IPS-NIHi11 (cell line): ENCODE measurements at regions not wholly inside any gene's neighbourhood (a gene's known extent, or its start where the extent isn't known, plus 50 kb on each side); places are given as distances from the start of the nearest gene placed in this dataset.

Experiments used
- DNase-seq: peaks from one replicate; pipeline ENCODE4 v3.0.0; 2012; ENCODE audit warnings: mixed read lengths, low spot score

GRCh38 chr6:45741437-45742171 is 274.1 kb downstream of the CLIC5 start:
- no peak for DNase-seq

- DNase-seq = no peak
These were observed 276.6 kb downstream of the CLIC5 start for GRCh38 chr6:45739058-45739457.

GRCh38 chr6:45738057-45738455 is 277.6 kb downstream of the CLIC5 start:
- no peak for DNase-seq

DNA sequence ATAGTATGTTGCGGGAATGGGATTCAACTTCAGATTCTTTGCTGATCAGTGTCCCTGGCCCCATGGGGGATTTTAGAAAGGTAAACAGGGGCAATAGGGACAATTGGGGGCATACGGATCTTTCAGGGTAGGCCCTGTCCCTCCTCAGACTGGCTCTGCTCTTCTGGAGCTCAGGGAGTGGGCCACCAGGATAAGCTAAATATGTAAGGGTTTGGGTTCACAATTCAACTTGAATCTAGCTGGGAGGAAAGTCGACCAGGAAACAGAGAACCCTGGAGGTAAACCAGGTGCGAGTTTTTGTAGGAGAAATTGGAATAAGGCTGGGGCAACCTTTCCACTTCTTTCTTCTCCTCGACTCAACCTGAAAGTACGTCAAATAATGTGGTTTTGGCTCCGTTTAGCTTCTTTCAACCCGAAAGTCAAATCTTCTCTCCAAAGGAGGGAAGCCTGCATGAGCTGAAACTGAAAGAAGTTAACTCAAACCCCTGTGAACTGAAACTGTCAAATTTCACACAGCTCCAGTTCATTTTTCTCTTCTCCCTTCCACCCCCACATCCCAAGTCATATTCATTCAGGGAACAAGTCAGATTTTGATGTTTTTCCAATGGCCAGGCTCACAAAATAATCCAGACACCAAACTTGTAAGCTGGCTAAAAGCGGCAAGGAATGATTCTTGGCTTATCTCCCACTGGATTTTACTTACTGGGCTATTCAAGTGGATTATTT is 278.2 kb downstream of the CLIC5 start:
- DNase-seq = no peak

- no peak for DNase-seq
These were observed 279.5 kb downstream of the CLIC5 start for GRCh38 chr6:45736134-45736533.

DNA sequence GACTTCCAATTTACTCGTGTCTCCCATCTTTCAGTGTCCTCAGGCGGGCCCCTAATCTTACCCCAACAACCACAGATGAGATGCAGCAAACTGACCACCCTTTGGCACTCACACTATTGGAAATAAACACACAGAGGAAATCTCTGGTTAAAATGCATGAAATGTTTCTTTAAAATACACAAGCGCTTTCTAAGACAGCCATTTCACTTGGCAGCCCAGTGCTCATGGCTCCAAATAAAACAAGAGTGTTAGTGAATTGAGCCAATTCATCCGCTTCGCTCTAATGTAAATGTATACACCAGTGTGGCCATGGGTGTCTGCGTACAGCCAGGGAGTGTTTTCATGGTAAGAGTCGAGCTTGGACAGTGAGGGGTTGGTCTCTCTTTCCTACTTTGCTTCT is 282.9 kb downstream of the CLIC5 start:
- DNase-seq = no peak

DNA sequence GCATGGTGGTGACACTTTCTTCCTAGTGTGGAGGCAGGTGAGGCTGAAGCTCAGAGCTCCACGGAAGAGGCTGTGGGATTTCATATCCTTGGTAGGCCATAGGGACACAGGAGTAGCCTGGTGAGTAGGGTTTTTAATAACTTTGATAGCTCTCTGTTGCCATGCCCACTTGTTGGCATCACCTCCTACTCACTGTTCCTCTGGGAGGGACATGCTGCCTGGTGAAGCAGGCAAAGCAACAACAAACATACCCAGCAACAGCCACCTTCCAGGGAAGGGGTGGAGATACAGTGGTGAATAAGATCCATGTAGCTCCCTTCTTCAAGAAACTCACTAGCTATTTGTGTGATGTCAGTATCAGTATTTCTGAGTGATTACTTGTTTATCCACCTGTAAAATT is 285.4 kb downstream of the CLIC5 start:
- DNase-seq = no peak

DNA sequence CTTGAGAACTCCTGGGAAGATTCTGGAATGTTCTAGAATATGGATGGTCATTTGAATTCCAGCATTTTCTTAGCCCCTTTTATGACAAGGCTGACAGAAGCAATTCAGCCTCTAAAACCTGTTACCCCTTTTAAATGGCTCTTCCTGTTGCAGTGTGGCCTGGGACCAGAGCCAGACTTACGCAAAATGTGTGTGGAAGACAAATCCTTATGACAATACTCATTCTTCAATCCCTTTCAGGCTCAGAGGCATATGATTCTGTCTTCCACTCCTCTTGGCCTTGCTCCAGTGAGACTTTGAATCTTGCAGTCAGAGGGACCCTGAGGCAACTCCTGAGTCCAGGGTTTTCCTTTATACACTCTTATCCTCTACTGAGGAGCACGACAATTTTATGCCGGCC is 287.0 kb downstream of the CLIC5 start:
- no peak for DNase-seq

DNA sequence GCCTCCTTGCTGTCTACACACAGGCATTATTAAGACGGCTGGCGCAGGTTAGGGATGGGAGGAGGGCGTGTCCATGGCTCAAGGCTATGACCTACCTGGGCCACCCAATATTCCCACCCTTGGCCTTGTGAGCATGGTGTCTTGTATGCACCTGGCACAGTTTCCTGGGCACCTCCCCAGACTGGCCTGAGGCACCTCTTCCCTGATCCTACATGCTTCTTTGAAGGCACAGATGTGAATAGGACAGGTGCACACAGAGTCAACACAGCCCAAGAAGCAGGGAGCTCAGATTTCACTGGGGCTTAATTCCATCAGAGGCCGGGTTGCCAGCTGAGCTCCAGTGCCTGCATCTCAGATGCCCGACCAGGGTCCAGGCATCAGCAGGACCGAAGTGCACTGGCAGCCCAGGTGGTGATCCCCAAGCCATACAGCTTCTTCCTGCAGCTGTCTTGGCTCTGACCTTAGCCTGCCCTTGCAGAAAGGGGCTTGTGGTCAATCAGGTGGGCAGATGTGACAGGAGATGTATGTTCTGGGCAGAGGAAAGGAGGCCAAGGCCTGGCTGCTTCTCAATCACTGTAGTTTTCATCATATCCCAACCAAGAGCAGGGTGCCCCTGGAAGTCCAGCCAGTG is 287.7 kb downstream of the CLIC5 start:
- no peak for DNase-seq

DNA sequence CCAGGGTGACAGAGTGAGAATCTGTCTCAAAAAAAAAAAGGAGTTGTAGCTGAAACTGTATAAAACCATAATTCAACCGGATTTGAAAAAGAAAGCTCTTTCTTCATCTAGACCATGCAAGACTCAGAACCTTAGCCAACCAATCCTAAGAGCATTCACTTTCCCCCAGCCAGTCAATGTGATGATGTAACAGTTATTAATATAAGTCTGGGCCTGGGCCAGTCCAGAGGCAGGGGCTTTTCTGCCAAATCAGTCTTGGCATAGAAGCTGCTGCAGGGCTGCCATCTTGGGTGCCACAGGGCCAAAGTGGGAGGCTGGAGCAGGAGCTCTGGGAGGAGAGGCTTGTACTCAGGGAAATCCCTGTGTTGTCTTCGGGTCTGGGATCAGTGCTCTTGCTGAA is 288.4 kb downstream of the CLIC5 start:
- no peak for DNase-seq

- DNase-seq = no peak
These were observed 289.2 kb downstream of the CLIC5 start for GRCh38 chr6:45726444-45726843.

- no peak for DNase-seq
These were observed 291.1 kb downstream of the CLIC5 start for GRCh38 chr6:45724511-45724910.

- DNase-seq = no peak
These were observed 291.6 kb downstream of the CLIC5 start for GRCh38 chr6:45724027-45724426.

- DNase-seq = no peak
These were observed 292.8 kb downstream of the CLIC5 start for GRCh38 chr6:45722876-45723275.

DNA sequence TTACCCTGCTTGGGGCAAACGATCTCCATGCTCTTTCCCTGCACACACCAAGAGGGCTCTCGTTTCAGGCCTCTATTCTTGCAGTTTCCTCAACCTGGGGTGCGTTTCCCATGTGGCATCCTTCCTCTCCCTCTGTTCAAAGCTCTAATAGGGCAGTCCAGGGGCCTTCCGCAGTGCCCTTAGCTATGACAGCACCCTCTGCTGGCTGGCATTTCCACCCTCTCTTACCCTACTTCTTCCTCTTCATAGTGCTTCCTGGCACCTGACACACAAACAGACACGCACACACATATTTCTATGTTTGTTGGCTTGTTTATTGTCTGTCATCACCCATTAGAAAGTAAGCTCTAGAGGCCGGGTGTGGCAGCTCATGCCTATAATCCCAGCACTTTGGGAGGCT is 294.0 kb downstream of the CLIC5 start:
- DNase-seq = peak; percentile 20

- DNase-seq = no peak
These were observed 296.8 kb downstream of the CLIC5 start for GRCh38 chr6:45718871-45719270.

GRCh38 chr6:45718131-45718530 is 297.5 kb downstream of the CLIC5 start:
- no peak for DNase-seq

DNA sequence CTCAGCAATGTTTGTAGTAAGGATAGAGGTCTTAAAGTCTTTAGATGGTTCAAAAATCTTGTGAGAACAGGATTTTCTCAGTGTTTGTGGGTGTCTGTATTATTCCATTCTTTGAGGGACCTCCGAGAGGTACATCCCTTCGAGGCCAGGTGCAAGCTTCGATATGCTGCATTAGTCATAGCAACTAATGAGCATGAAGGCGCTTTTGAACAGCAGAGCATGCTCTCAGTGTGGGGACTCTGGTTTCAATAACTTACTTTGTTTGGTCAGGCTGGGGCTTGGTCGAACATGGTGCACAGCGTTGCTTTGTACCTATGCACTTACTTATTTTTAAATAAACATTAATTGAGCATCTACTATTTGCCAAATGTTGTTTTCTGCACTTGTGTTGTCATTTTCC is 297.9 kb downstream of the CLIC5 start:
- DNase-seq = no peak

GRCh38 chr6:45717027-45717426 is 298.6 kb downstream of the CLIC5 start:
- DNase-seq = no peak

DNA sequence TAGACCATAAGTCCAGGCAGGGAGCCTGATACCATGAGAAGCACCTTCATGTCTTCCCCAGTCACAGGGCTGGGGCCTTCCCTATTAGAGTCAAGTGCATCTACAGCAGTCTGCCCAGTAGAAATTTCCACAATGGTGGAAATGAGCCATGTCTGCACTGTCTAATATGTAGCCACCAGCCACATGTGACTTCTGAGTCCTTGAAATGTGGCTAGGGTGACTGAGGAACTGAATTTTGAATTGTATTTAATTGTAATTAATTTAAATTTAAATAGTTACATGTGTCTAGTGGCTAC is 300.2 kb downstream of the CLIC5 start:
- no peak for DNase-seq

DNA sequence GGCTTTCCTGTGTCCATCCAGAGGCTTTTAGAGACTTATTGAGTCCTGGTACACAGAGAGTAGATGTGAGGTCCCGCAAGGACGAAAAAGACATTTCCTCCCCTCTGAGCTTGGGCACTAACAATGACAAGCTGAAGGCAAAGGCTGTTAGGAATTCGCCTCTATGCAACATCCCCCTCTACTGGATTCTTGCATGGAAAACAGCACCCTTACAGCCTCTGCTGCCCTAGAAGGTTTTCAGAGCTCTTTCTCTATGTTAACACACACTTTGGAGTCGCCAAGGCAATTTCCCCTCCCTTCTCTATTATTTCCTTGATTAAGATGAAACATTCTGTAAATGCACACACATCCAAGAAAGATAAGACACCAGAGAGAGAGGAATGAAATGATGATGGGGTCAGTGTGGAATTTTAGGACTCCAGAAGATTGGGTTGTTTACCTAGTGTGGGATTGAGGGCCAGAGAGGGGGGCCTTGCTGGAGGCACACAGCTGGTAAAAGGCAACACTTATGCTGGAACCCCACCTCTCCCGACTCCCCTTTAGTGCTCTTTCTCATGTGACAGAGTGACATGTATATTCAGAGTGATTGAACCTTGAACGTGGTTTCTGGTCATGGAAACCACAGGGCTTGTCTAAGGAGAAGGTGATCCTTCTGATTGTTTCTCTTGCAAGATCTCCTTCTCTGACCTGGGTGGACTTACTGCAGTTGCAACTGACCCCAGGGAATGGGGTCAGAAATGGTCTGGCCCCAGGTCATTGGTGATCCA is 300.7 kb downstream of the CLIC5 start:
- peak; percentile 85 for DNase-seq

DNA sequence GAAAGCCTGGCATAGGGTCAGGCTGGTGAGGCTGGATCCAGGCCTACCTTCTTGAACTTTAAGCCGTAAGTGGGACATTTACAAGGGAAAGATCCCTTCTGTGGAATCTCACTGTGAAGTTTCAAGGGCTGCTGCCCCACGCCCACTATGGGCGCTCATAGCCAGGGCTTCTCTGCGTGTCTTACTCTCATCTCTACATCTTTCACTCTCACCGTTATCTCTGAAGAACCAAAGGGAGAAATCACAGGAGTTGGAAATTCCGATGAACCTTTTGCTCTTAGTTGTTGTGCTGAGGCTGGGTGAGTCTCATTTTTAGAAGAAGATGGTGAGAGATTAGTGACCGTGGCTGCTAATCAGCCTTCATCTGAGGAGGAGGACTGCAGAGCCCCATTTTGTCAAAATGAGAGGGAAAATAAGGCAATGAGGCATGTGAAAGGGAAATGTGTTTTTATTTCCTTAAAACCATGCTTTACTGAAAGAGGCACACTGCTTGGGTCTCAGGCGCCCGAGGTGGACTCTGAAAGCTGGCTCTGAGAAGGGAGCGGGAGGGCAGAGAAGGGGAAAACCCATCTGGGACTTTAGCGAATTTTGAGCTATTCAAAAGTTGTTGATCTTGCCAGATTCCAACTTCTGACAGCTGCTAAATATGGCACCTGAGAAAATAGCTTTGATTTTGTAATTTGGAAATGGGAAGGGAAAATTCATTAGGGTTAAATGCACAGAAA is 301.5 kb downstream of the CLIC5 start:
- no peak for DNase-seq
